ENCODE measurements at regions not wholly inside any gene's neighbourhood (a gene's known extent, or its start where the extent isn't known, plus 50 kb on each side); places are given as distances from the start of the nearest gene placed in this dataset.
"Not testable (repeated sequence)": the region's sequence is repeated elsewhere in the genome, so short reads cannot be mapped to it uniquely, and the experiment has no call there.

- no peak overlapping the region for H3K4me3 Mint-ChIP-seq
- H3K9me3 Mint-ChIP-seq: no peaks in the 10 kb centered on the region
These were observed 381.4 kb upstream of the MAGEB16 start for GRCh38 chrX:35416782-35417181.

GRCh38 chrX:35432056-35432455 is 366.1 kb upstream of the MAGEB16 start:
- Mint-ChIP-seq H3K4me3 (no peak overlapping the region), H3K27ac (no peak overlapping the region), H3K4me1 (ENCODE audit: low read depth) (no peaks in the 10 kb centered on the region), H3K36me3 (ENCODE audit: low read depth) (no peaks in the 10 kb centered on the region), H3K9me3 (no peaks in the 10 kb centered on the region), H3K27me3 (ENCODE audit: insufficient read depth) (no peaks in the 10 kb centered on the region)
- no peak for DNase-seq
- TF ChIP-seq CTCF (IDR thresholded peaks at IDR 0.05): no peak

More at GRCh38 chrX:35416782-35417181, 381.4 kb upstream of the MAGEB16 start:
- Mint-ChIP-seq H3K36me3 (ENCODE audit: low read depth) (no peaks in the 10 kb centered on the region), H3K4me1 (ENCODE audit: low read depth) (no peaks in the 10 kb centered on the region), H3K27me3 (ENCODE audit: insufficient read depth) (peaks cover 2% of the 10 kb centered on the region; the same call in 1 of the 2 replicates), H3K27ac (no peak overlapping the region)
- DNase-seq: no peak
- no peak for TF ChIP-seq CTCF (IDR thresholded peaks at IDR 0.05)

GRCh38 chrX:35439034-35439660 is 359.0 kb upstream of the MAGEB16 start:
- Mint-ChIP-seq H3K4me3 (no peak overlapping the region), H3K27me3 (ENCODE audit: insufficient read depth) (no peaks in the 10 kb centered on the region), H3K4me1 (ENCODE audit: low read depth) (no peaks in the 10 kb centered on the region), H3K27ac (no peak overlapping the region), H3K36me3 (ENCODE audit: low read depth) (no peaks in the 10 kb centered on the region), H3K9me3 (0 out of 2 replicates have a peak, but pooled peaks cover 4% of the 10 kb centered on the region)
- no peak for TF ChIP-seq CTCF (IDR thresholded peaks at IDR 0.05)
- no peak for DNase-seq

GRCh38 chrX:35439692-35440091 is 358.4 kb upstream of the MAGEB16 start:
- no peak for TF ChIP-seq CTCF (IDR thresholded peaks at IDR 0.05)
- H3K4me1 Mint-ChIP-seq (ENCODE audit: low read depth): no peaks in the 10 kb centered on the region
- H3K9me3 Mint-ChIP-seq: 0 out of 2 replicates have a peak, but pooled peaks cover 4% of the 10 kb centered on the region
- H3K27me3 Mint-ChIP-seq (ENCODE audit: insufficient read depth): no peaks in the 10 kb centered on the region
- no peak for DNase-seq
- H3K27ac Mint-ChIP-seq: no peak overlapping the region
- no peak overlapping the region for H3K4me3 Mint-ChIP-seq
- no peaks in the 10 kb centered on the region for H3K36me3 Mint-ChIP-seq (ENCODE audit: low read depth)

- TF ChIP-seq CTCF (IDR thresholded peaks at IDR 0.05): no peak
- DNase-seq: no peak
- Mint-ChIP-seq H3K27me3 (ENCODE audit: insufficient read depth) (no peaks in the 10 kb centered on the region), H3K27ac (no peak overlapping the region), H3K4me3 (no peak overlapping the region), H3K36me3 (ENCODE audit: low read depth) (no peaks in the 10 kb centered on the region), H3K9me3 (0 out of 2 replicates have a peak, but pooled peaks cover 4% of the 10 kb centered on the region), H3K4me1 (ENCODE audit: low read depth) (no peaks in the 10 kb centered on the region)
These were observed 355.7 kb upstream of the MAGEB16 start for GRCh38 chrX:35442421-35442820.

GRCh38 chrX:35443091-35443582 is 355.0 kb upstream of the MAGEB16 start:
- not testable (repeated sequence) for H3K36me3 Mint-ChIP-seq (ENCODE audit: low read depth); H3K9me3 Mint-ChIP-seq; H3K4me3 Mint-ChIP-seq

More at GRCh38 chrX:35443091-35443582, 355.0 kb upstream of the MAGEB16 start:
- not testable (repeated sequence) for H3K4me1 Mint-ChIP-seq (ENCODE audit: low read depth); H3K27me3 Mint-ChIP-seq (ENCODE audit: insufficient read depth); DNase-seq; H3K27ac Mint-ChIP-seq
